PC-9 (cell line): ENCODE measurements at regions not wholly inside any gene's neighbourhood (a gene's known extent, or its start where the extent isn't known, plus 50 kb on each side); places are given as distances from the start of the nearest gene placed in this dataset.

Experiments used
- BruUV-seq: library from RNA; stranded (reverse); fragments of 400-500 nt; replicated peaks from 2 replicates; lab custom pipeline; 2021; lab: Mats Ljungman, UMichigan
- CTCF ChIA-PET: fragments of 300-600 bp; sonication (Branson Sonifier 250); formaldehyde crosslinking; loops from one replicate; lab custom pipeline; 2022; ENCODE audit warnings: antibody characterized with exemption; lab: Charles Lee
- POLR2A ChIA-PET: fragments of 300-600 bp; sonication (Branson Sonifier 250); formaldehyde crosslinking; loops from one replicate; lab custom pipeline; 2022; ENCODE audit warnings: antibody characterized with exemption; ENCODE audit not compliant: unreplicated experiment; lab: Charles Lee
- DNase-seq, 2 experiments: peaks; one replicate each; pipeline versions ENCODE4 v3.0.0 to v3.0.0-alpha.2; 2015 to 2022; ENCODE audit warnings: mixed read lengths in 1 of 2
- H2AFZ ChIP-seq: fragments of 200-600 bp; sonication (generic); 2 replicates; pipeline ENCODE4 v1.8.1; 2017; ENCODE audit warnings: antibody characterized with exemption
- H3F3A ChIP-seq: fragments of 200-600 bp; sonication (generic); 2 replicates; pipeline ENCODE4 v1.8.1; 2017; ENCODE audit warnings: antibody characterized with exemption, mild to moderate bottlenecking, low read depth; ENCODE audit not compliant: insufficient read depth
- H3K27ac ChIP-seq: fragments of 200-600 bp; sonication (generic); 2 replicates; pipeline ENCODE4 v1.6.1; 2016; ENCODE audit warnings: mixed run types
- H3K27me3 ChIP-seq: fragments of 200-600 bp; sonication (generic); 2 replicates; pipeline ENCODE4 v1.6.1; 2016; ENCODE audit warnings: low read depth, mixed run types; ENCODE audit not compliant: insufficient read depth
- H3K36me3 ChIP-seq: fragments of 200-600 bp; sonication (generic); 2 replicates; pipeline ENCODE4 v1.6.1; 2016; ENCODE audit warnings: low read depth, mixed run types
- H3K4me1 ChIP-seq: fragments of 200-600 bp; sonication (generic); replicated peaks from 2 replicates; pipeline ENCODE4 v1.6.1; 2016; ENCODE audit warnings: mixed run types; ENCODE audit not compliant: insufficient read depth
- H3K4me2 ChIP-seq: fragments of 200-600 bp; sonication (generic); 2 replicates; pipeline ENCODE4 v1.6.1; 2017; ENCODE audit warnings: mixed run types
- H3K4me3 ChIP-seq: fragments of 200-600 bp; sonication (generic); 2 replicates; pipeline ENCODE4 v1.6.1; 2016; ENCODE audit warnings: mixed run types
- H3K79me2 ChIP-seq: fragments of 200-600 bp; sonication (generic); 2 replicates; pipeline ENCODE4 v1.6.1; 2017; ENCODE audit warnings: low read depth, mixed run types
- H3K9me2 ChIP-seq: fragments of 200-600 bp; sonication (generic); 2 replicates; pipeline ENCODE4 v1.8.1; 2017; ENCODE audit warnings: mild to moderate bottlenecking; ENCODE audit not compliant: insufficient read depth
- H3K9me3 ChIP-seq: fragments of 200-600 bp; sonication (generic); 2 replicates; pipeline ENCODE4 v1.8.1; 2016; ENCODE audit warnings: low read depth; ENCODE audit not compliant: insufficient read depth
- H4K20me1 ChIP-seq: fragments of 200-600 bp; sonication (generic); 2 replicates; pipeline ENCODE4 v1.8.1; 2017; ENCODE audit not compliant: insufficient read depth
- CTCF ChIP-seq: fragments of 200-600 bp; sonication (generic); conservative IDR thresholded peaks from 2 replicates; pipeline ENCODE4 v1.6.1; 2017; ENCODE audit warnings: mixed run types, antibody characterized with exemption, mild to moderate bottlenecking, moderate library complexity
- EZH2 ChIP-seq: fragments of 200-600 bp; sonication (generic); IDR thresholded peaks from 2 replicates; pipeline ENCODE4 v1.8.0; 2017; ENCODE audit warnings: antibody characterized with exemption, low read depth
- intact Hi-C: fragments of 100-400 bp; cut with micrococcal nuclease; formaldehyde crosslinking; loops from one replicate; pipeline ENCODE4 v1.10.0; 2022; ENCODE audit not compliant: unreplicated experiment

GRCh38 chr4:63919636-63920365, 489.4 kb downstream of the TECRL start:
- ChIA-PET CTCF (no interaction called here), POLR2A (no interaction called here)
- H3K27me3 ChIP-seq = no peaks in the 10 kb centered on the region
- no peak for DNase-seq
- H3K9me3 ChIP-seq = no peaks in the 10 kb centered on the region
- TF ChIP-seq EZH2 (no peak), CTCF (no peak)
- H3K9me2 ChIP-seq = no peaks in the 10 kb centered on the region
- no peaks in the 10 kb centered on the region for H3K4me1 ChIP-seq
- H3K27ac ChIP-seq = no peak overlapping the region
- H3K4me3 ChIP-seq = no peak overlapping the region
- H3K79me2 ChIP-seq = no peaks in the 10 kb centered on the region
- no peaks in the 10 kb centered on the region for H3K36me3 ChIP-seq
- no peaks in the 10 kb centered on the region for H3F3A ChIP-seq
- no peak overlapping the region for H3K4me2 ChIP-seq
- H4K20me1 ChIP-seq = no peaks in the 10 kb centered on the region
- intact Hi-C loops = no loop called here
- BruUV-seq = no TSS peak
- no peak overlapping the region for H2AFZ ChIP-seq

DNA sequence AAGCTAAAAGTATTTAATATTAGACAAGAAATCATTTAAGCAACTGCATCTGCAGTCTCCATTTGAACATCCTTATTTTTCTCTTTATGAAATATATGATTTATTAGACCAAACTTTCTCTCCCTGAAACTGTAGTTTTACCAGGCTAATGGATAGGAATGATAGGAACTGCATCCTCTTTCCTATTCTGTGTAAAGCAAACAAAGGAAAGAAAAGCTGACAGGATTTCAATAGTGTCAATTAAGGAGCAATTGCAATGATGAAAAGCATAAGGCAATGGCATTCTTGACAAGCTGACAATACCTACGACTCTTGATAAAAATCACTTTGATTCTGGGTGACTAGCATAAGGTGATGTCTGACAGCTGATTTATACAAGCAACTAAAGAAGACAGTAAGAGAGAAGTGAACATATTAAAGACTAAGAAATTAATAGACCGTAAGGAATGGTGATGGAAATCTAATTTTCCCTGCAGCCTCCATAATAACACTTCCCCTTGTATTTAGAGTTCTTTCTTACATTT, 502.5 kb downstream of the TECRL start:
- no peak overlapping the region for H2AFZ ChIP-seq
- H3K4me3 ChIP-seq = no peak overlapping the region
- no peaks in the 10 kb centered on the region; the same call in 1 of the 2 replicates for H3K9me3 ChIP-seq
- intact Hi-C loops = no loop called here
- H3K9me2 ChIP-seq = no peaks in the 10 kb centered on the region
- H4K20me1 ChIP-seq = no peaks in the 10 kb centered on the region
- H3K4me1 ChIP-seq = no peaks in the 10 kb centered on the region
- no peak for DNase-seq
- H3K27ac ChIP-seq = no peak overlapping the region
- no TSS peak for BruUV-seq
- no peak overlapping the region for H3K4me2 ChIP-seq
- no peak for TF ChIP-seq CTCF
- no peak for TF ChIP-seq EZH2
- ChIA-PET CTCF (no interaction called here), POLR2A (no interaction called here)
- H3K27me3 ChIP-seq = no peaks in the 10 kb centered on the region
- H3F3A ChIP-seq = no peaks in the 10 kb centered on the region
- H3K36me3 ChIP-seq = no peaks in the 10 kb centered on the region
- no peaks in the 10 kb centered on the region for H3K79me2 ChIP-seq

- POLR2A ChIA-PET = no interaction called here
- H3K4me3 ChIP-seq = no peak overlapping the region
- CTCF ChIA-PET = no interaction called here
- DNase-seq = no peak
- no peaks in the 10 kb centered on the region for H3F3A ChIP-seq
- no peaks in the 10 kb centered on the region; the same call in 1 of the 2 replicates for H3K9me3 ChIP-seq
- H3K9me2 ChIP-seq = no peaks in the 10 kb centered on the region
- H3K79me2 ChIP-seq = no peaks in the 10 kb centered on the region
- no peak overlapping the region for H2AFZ ChIP-seq
- H3K27ac ChIP-seq = no peak overlapping the region
- H3K36me3 ChIP-seq = no peaks in the 10 kb centered on the region
- H4K20me1 ChIP-seq = no peaks in the 10 kb centered on the region
- no TSS peak for BruUV-seq
- intact Hi-C loops = no loop called here
- no peaks in the 10 kb centered on the region for H3K4me1 ChIP-seq
- TF ChIP-seq CTCF (no peak), EZH2 (no peak)
- no peaks in the 10 kb centered on the region for H3K27me3 ChIP-seq
- no peak overlapping the region for H3K4me2 ChIP-seq
Measured at GRCh38 chr4:63904201-63904600, 505.0 kb downstream of the TECRL start.
